ENCODE measurements at regions not wholly inside any gene's neighbourhood (a gene's known extent, or its start where the extent isn't known, plus 50 kb on each side); places are given as distances from the start of the nearest gene placed in this dataset.

- Histone ChIP-seq H3K27me3 (no peaks in the 10 kb centered on the region), H3K27ac (no peak overlapping the region), H3K36me3 (no peaks in the 10 kb centered on the region), H3K4me3 (no peak overlapping the region), H3K9me3 (no peaks in the 10 kb centered on the region), H3K4me1 (no peaks in the 10 kb centered on the region)
- DNase-seq (no peak), ATAC-seq (no peak)
- WGBS (ENCODE audit: insufficient coverage, low coverage, low lambda C conversion rate, missing lambda C conversion rate) = 81% methylated on average over 1 of the region's 1 CpG
- no peak for TF ChIP-seq CTCF (IDR thresholded peaks at IDR 0.05)
- TF ChIP-seq POLR2A (IDR thresholded peaks at IDR 0.05) = no peak
- intact Hi-C loops (cut with DNase I) = no loop called here
Observed at GRCh38 chr12:83817730-83818129, 1094.9 kb downstream of the SLC6A15 start.

- H3K27ac ChIP-seq = no peak overlapping the region
- no peak for TF ChIP-seq CTCF (IDR thresholded peaks at IDR 0.05)
- no peak for TF ChIP-seq POLR2A (IDR thresholded peaks at IDR 0.05)
- WGBS (ENCODE audit: insufficient coverage, low coverage, low lambda C conversion rate, missing lambda C conversion rate) = 66% methylated on average over 3 of the region's 3 CpGs
Observed at GRCh38 chr12:83808591-83808990, 1104.0 kb downstream of the SLC6A15 start.

GRCh38 chr12:83807871-83808270 lies 1104.7 kb downstream of the SLC6A15 start:
- 74% methylated on average over 3 of the region's 3 CpGs for WGBS (ENCODE audit: insufficient coverage, low coverage, low lambda C conversion rate, missing lambda C conversion rate)
- ATAC-seq (no peak), DNase-seq (no peak)
- H3K4me1 ChIP-seq = no peaks in the 10 kb centered on the region
- H3K36me3 ChIP-seq = no peaks in the 10 kb centered on the region
- H3K27me3 ChIP-seq = no peaks in the 10 kb centered on the region
- intact Hi-C loops (cut with DNase I) = no loop called here
- H3K4me3 ChIP-seq = no peak overlapping the region
- no peaks in the 10 kb centered on the region for H3K9me3 ChIP-seq
- no peak overlapping the region for H3K27ac ChIP-seq
- TF ChIP-seq CTCF (IDR thresholded peaks at IDR 0.05) (no peak), POLR2A (IDR thresholded peaks at IDR 0.05) (no peak)

More at GRCh38 chr12:83808591-83808990, 1104.0 kb downstream of the SLC6A15 start:
- ATAC-seq (no peak), DNase-seq (no peak)
- no peaks in the 10 kb centered on the region for H3K4me1 ChIP-seq
- intact Hi-C loops (cut with DNase I) = no loop called here
- H3K9me3 ChIP-seq = no peaks in the 10 kb centered on the region
- no peaks in the 10 kb centered on the region for H3K27me3 ChIP-seq
- no peak overlapping the region for H3K4me3 ChIP-seq
- no peaks in the 10 kb centered on the region for H3K36me3 ChIP-seq

GRCh38 chr12:83805873-83806272 lies 1106.7 kb downstream of the SLC6A15 start:
- no peak for DNase-seq
- H3K4me1 ChIP-seq = no peaks in the 10 kb centered on the region
- intact Hi-C loops (cut with DNase I) = no loop called here
- ATAC-seq = no peak
- WGBS (ENCODE audit: insufficient coverage, low coverage, low lambda C conversion rate, missing lambda C conversion rate) = 47% methylated on average over 4 of the region's 4 CpGs
- no peak overlapping the region for H3K4me3 ChIP-seq
- TF ChIP-seq POLR2A (IDR thresholded peaks at IDR 0.05) = no peak
- no peak for TF ChIP-seq CTCF (IDR thresholded peaks at IDR 0.05)
- no peaks in the 10 kb centered on the region for H3K9me3 ChIP-seq
- no peaks in the 10 kb centered on the region for H3K36me3 ChIP-seq
- H3K27ac ChIP-seq = no peak overlapping the region
- no peaks in the 10 kb centered on the region for H3K27me3 ChIP-seq

GRCh38 chr12:83805156-83805772 lies 1107.3 kb downstream of the SLC6A15 start:
- 56% methylated on average over 4 of the region's 4 CpGs for WGBS (ENCODE audit: insufficient coverage, low coverage, low lambda C conversion rate, missing lambda C conversion rate)
- Histone ChIP-seq H3K27me3 (no peaks in the 10 kb centered on the region), H3K36me3 (no peaks in the 10 kb centered on the region), H3K9me3 (no peaks in the 10 kb centered on the region), H3K4me1 (no peaks in the 10 kb centered on the region), H3K4me3 (no peak overlapping the region), H3K27ac (no peak overlapping the region)
- ATAC-seq = no peak
- TF ChIP-seq CTCF (IDR thresholded peaks at IDR 0.05) (no peak), POLR2A (IDR thresholded peaks at IDR 0.05) (no peak)
- DNase-seq = no peak
- intact Hi-C loops (cut with DNase I) = no loop called here

All from right lobe of liver (tissue), 6 donors.